Activated naive CD8-positive, alpha-beta T cell treated with anti-CD3 and anti-CD28 coated beads, Interleukin-2, amount 50 U/mL, for 24 hours (primary cell): ENCODE measurements at regions not wholly inside any gene's neighbourhood (a gene's known extent, or its start where the extent isn't known, plus 50 kb on each side); places are given as distances from the start of the nearest gene placed in this dataset.

Experiments
- ATAC-seq: fragments of 150-1000 bp; cut with Tn5 transposase; one replicate; pipeline ENCODE4 v1.10.0; 2021
- DNase-seq: peaks from one replicate; pipeline ENCODE4 v3.0.0; 2021
- H3K27ac Mint-ChIP-seq: one replicate; pipeline ENCODE4 v1.8.0; 2021; ENCODE audit warnings: mild to moderate bottlenecking, mixed read lengths
- H3K27me3 Mint-ChIP-seq: one replicate; pipeline ENCODE4 v1.8.0; 2021; ENCODE audit warnings: mixed read lengths
- H3K36me3 Mint-ChIP-seq: one replicate; pipeline ENCODE4 v1.8.0; 2021; ENCODE audit warnings: low read depth, mixed read lengths
- H3K4me1 Mint-ChIP-seq: one replicate; pipeline ENCODE4 v1.8.0; 2021; ENCODE audit warnings: mixed read lengths
- H3K4me3 Mint-ChIP-seq: one replicate; pipeline ENCODE4 v1.8.0; 2021; ENCODE audit warnings: mild to moderate bottlenecking, moderate library complexity, mixed read lengths
- H3K9me3 Mint-ChIP-seq: one replicate; pipeline ENCODE4 v1.8.0; 2021; ENCODE audit warnings: mixed read lengths

GRCh38 chr7:12768948-12769347 is 81.5 kb downstream of the ARL4A start:
- Mint-ChIP-seq H3K4me1 (no peaks in the 10 kb centered on the region), H3K27ac (no peak overlapping the region), H3K36me3 (no peaks in the 10 kb centered on the region), H3K27me3 (peaks cover 8% of the 10 kb centered on the region), H3K9me3 (no peaks in the 10 kb centered on the region), H3K4me3 (no peak overlapping the region)
- DNase-seq, result no peak
- no peak for ATAC-seq

- no peaks in the 10 kb centered on the region for H3K4me1 Mint-ChIP-seq
- ATAC-seq (no peak), DNase-seq (no peak)
- H3K27me3 Mint-ChIP-seq, result peaks cover 10% of the 10 kb centered on the region
- H3K4me3 Mint-ChIP-seq, result no peak overlapping the region
- H3K36me3 Mint-ChIP-seq, result no peaks in the 10 kb centered on the region
- H3K9me3 Mint-ChIP-seq, result no peaks in the 10 kb centered on the region
- no peak overlapping the region for H3K27ac Mint-ChIP-seq
These were observed 82.0 kb downstream of the ARL4A start for GRCh38 chr7:12769444-12769843.

GRCh38 chr7:12770227-12770975 is 83.0 kb downstream of the ARL4A start:
- H3K9me3 Mint-ChIP-seq, result no peaks in the 10 kb centered on the region

GRCh38 chr7:12771378-12771877 is 84.0 kb downstream of the ARL4A start:
- Mint-ChIP-seq H3K9me3 (no peaks in the 10 kb centered on the region), H3K27me3 (peaks cover 12% of the 10 kb centered on the region), H3K36me3 (no peaks in the 10 kb centered on the region), H3K27ac (no peak overlapping the region), H3K4me1 (no peaks in the 10 kb centered on the region), H3K4me3 (no peak overlapping the region)
- DNase-seq (no peak), ATAC-seq (no peak)

More at GRCh38 chr7:12770227-12770975, 83.0 kb downstream of the ARL4A start:
- ATAC-seq (no peak), DNase-seq (no peak)
- Mint-ChIP-seq H3K4me3 (no peak overlapping the region), H3K4me1 (no peaks in the 10 kb centered on the region), H3K36me3 (no peaks in the 10 kb centered on the region), H3K27me3 (peaks cover 12% of the 10 kb centered on the region), H3K27ac (no peak overlapping the region)

- H3K4me3 Mint-ChIP-seq, result no peak overlapping the region
- no peaks in the 10 kb centered on the region for H3K4me1 Mint-ChIP-seq
- H3K9me3 Mint-ChIP-seq, result no peaks in the 10 kb centered on the region
- no peak for ATAC-seq
- no peaks in the 10 kb centered on the region for H3K36me3 Mint-ChIP-seq
- DNase-seq, result no peak
- H3K27ac Mint-ChIP-seq, result no peak overlapping the region
- peaks cover 12% of the 10 kb centered on the region for H3K27me3 Mint-ChIP-seq
These were observed 85.3 kb downstream of the ARL4A start for GRCh38 chr7:12772768-12773167.

GRCh38 chr7:12777257-12777656 is 89.8 kb downstream of the ARL4A start:
- H3K9me3 Mint-ChIP-seq, result no peaks in the 10 kb centered on the region
- H3K27me3 Mint-ChIP-seq, result peaks cover 11% of the 10 kb centered on the region
- no peak overlapping the region for H3K4me3 Mint-ChIP-seq
- no peaks in the 10 kb centered on the region for H3K4me1 Mint-ChIP-seq
- H3K27ac Mint-ChIP-seq, result no peak overlapping the region
- no peaks in the 10 kb centered on the region for H3K36me3 Mint-ChIP-seq
- DNase-seq, result no peak
- no peak for ATAC-seq

GRCh38 chr7:12779947-12780346 is 92.5 kb downstream of the ARL4A start:
- H3K4me1 Mint-ChIP-seq, result no peaks in the 10 kb centered on the region
- DNase-seq (no peak), ATAC-seq (no peak)
- H3K27me3 Mint-ChIP-seq, result peaks cover 2% of the 10 kb centered on the region
- no peaks in the 10 kb centered on the region for H3K36me3 Mint-ChIP-seq
- no peak overlapping the region for H3K27ac Mint-ChIP-seq
- H3K4me3 Mint-ChIP-seq, result no peak overlapping the region
- peaks cover 4% of the 10 kb centered on the region for H3K9me3 Mint-ChIP-seq

GRCh38 chr7:12783421-12784095 is 96.1 kb downstream of the ARL4A start:
- peaks cover 4% of the 10 kb centered on the region for H3K9me3 Mint-ChIP-seq
- peaks cover 2% of the 10 kb centered on the region for H3K27me3 Mint-ChIP-seq

GRCh38 chr7:12785473-12785872 is 98.0 kb downstream of the ARL4A start:
- no peaks in the 10 kb centered on the region for H3K4me1 Mint-ChIP-seq
- H3K27me3 Mint-ChIP-seq, result peaks cover 2% of the 10 kb centered on the region
- no peak overlapping the region for H3K4me3 Mint-ChIP-seq
- H3K27ac Mint-ChIP-seq, result no peak overlapping the region
- H3K36me3 Mint-ChIP-seq, result no peaks in the 10 kb centered on the region
- no peak for ATAC-seq
- no peak for DNase-seq
- peaks cover 4% of the 10 kb centered on the region for H3K9me3 Mint-ChIP-seq

More at GRCh38 chr7:12783421-12784095, 96.1 kb downstream of the ARL4A start:
- H3K36me3 Mint-ChIP-seq, result no peaks in the 10 kb centered on the region
- no peaks in the 10 kb centered on the region for H3K4me1 Mint-ChIP-seq
- ATAC-seq, result no peak
- no peak overlapping the region for H3K4me3 Mint-ChIP-seq
- no peak overlapping the region for H3K27ac Mint-ChIP-seq
- DNase-seq, result no peak

- DNase-seq (no peak), ATAC-seq (no peak)
- Mint-ChIP-seq H3K4me1 (no peaks in the 10 kb centered on the region), H3K9me3 (peaks cover 4% of the 10 kb centered on the region), H3K4me3 (no peak overlapping the region), H3K27me3 (peaks cover 2% of the 10 kb centered on the region), H3K27ac (no peak overlapping the region), H3K36me3 (no peaks in the 10 kb centered on the region)
These were observed 99.1 kb downstream of the ARL4A start for GRCh38 chr7:12786494-12786893.

GRCh38 chr7:12788171-12788570 is 100.7 kb downstream of the ARL4A start:
- no peaks in the 10 kb centered on the region for H3K36me3 Mint-ChIP-seq
- peaks cover 2% of the 10 kb centered on the region for H3K27me3 Mint-ChIP-seq
- H3K27ac Mint-ChIP-seq, result no peak overlapping the region
- ATAC-seq (no peak), DNase-seq (no peak)
- peaks cover 4% of the 10 kb centered on the region for H3K9me3 Mint-ChIP-seq
- H3K4me3 Mint-ChIP-seq, result no peak overlapping the region
- no peaks in the 10 kb centered on the region for H3K4me1 Mint-ChIP-seq

- ATAC-seq (peak; percentile 24), DNase-seq (no peak)
- H3K36me3 Mint-ChIP-seq, result no peaks in the 10 kb centered on the region
- H3K4me3 Mint-ChIP-seq, result no peak overlapping the region
- H3K27ac Mint-ChIP-seq, result no peak overlapping the region
- H3K9me3 Mint-ChIP-seq, result peaks cover 4% of the 10 kb centered on the region
- H3K4me1 Mint-ChIP-seq, result no peaks in the 10 kb centered on the region
- H3K27me3 Mint-ChIP-seq, result no peaks in the 10 kb centered on the region
These were observed 101.2 kb downstream of the ARL4A start for GRCh38 chr7:12788591-12788990.

- H3K4me3 Mint-ChIP-seq, result no peak overlapping the region
These were observed 107.4 kb downstream of the ARL4A start for GRCh38 chr7:12794722-12795302.

GRCh38 chr7:12796397-12797127 is 109.1 kb downstream of the ARL4A start:
- Mint-ChIP-seq H3K36me3 (no peaks in the 10 kb centered on the region), H3K27me3 (no peaks in the 10 kb centered on the region), H3K4me1 (peaks cover 2% of the 10 kb centered on the region), H3K9me3 (no peaks in the 10 kb centered on the region), H3K4me3 (no peak overlapping the region), H3K27ac (no peak overlapping the region)
- no peak for ATAC-seq
- DNase-seq, result no peak

More at GRCh38 chr7:12794722-12795302, 107.4 kb downstream of the ARL4A start:
- Mint-ChIP-seq H3K9me3 (no peaks in the 10 kb centered on the region), H3K36me3 (no peaks in the 10 kb centered on the region), H3K4me1 (peaks cover 2% of the 10 kb centered on the region), H3K27ac (no peak overlapping the region), H3K27me3 (no peaks in the 10 kb centered on the region)
- DNase-seq (no peak), ATAC-seq (no peak)
